ENCODE measurements at regions not wholly inside any gene's neighbourhood (a gene's known extent, or its start where the extent isn't known, plus 50 kb on each side); places are given as distances from the start of the nearest gene placed in this dataset.

DNA sequence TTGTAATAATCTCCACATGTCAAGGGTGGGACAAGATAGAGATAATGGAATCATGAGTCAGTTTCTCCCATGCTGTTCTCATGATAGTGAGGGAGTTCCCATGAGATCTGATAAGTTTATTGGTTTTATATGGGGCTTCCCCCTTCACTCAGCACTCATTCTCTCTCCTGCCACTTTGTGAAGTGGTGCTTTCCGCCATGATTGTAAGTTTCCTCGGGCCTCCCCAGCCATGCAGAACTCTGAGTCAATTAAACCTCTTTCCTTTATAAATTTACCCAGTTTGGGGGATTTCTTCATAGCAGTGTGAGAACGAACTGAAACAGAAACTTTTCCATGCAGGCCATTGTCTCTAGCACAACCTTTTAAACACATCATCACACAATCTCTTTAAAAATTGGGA lies 221.5 kb upstream of the BRINP3 start:
- DNase-seq (no peak), ATAC-seq (no peak)
- Histone ChIP-seq H3K9me3 (no peaks in the 10 kb centered on the region), H3K36me3 (no peaks in the 10 kb centered on the region), H3K4me3 (no peak overlapping the region), H3K27ac (no peak overlapping the region), H3K27me3 (no peaks in the 10 kb centered on the region), H3K4me1 (no peaks in the 10 kb centered on the region)
- intact Hi-C loops (cut with DNase I) = no loop called here
- TF ChIP-seq, protein P1, sequence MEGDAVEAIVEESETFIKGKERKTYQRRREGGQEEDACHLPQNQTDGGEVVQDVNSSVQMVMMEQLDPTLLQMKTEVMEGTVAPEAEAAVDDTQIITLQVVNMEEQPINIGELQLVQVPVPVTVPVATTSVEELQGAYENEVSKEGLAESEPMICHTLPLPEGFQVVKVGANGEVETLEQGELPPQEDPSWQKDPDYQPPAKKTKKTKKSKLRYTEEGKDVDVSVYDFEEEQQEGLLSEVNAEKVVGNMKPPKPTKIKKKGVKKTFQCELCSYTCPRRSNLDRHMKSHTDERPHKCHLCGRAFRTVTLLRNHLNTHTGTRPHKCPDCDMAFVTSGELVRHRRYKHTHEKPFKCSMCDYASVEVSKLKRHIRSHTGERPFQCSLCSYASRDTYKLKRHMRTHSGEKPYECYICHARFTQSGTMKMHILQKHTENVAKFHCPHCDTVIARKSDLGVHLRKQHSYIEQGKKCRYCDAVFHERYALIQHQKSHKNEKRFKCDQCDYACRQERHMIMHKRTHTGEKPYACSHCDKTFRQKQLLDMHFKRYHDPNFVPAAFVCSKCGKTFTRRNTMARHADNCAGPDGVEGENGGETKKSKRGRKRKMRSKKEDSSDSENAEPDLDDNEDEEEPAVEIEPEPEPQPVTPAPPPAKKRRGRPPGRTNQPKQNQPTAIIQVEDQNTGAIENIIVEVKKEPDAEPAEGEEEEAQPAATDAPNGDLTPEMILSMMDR (IDR thresholded peaks at IDR 0.05) = no peak

DNA sequence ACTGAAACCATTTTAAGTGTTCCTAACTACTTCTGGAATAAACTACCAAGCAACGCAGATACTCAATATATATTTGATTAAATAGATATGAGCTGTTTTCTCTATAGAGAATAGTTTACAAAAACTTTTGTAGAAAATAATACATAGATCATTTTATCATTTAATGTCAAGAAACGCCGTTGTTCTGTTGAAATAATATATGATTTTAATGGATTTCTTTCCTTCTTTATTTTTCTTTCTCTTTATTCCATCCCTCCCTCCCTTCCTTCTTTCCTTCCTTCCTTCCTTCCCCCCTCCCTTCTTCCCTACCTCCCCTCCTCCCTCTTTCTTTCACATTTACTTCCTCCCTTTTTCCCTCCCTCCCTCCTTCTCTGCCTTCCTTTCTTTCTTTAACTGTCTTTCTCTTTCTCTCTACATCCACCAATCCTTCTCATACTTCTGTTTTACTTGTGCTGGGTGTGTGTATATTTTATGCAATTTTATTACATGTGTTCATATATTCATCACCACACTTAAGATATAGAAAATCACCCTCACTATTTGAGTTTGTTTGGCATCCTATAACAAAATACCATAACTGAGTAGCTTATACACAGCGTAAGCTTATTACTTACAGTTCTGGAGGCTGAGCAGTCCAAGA lies 230.9 kb upstream of the BRINP3 start:
- Histone ChIP-seq H3K4me1 (no peaks in the 10 kb centered on the region), H3K9me3 (no peaks in the 10 kb centered on the region), H3K27me3 (no peaks in the 10 kb centered on the region), H3K27ac (no peak overlapping the region), H3K36me3 (no peaks in the 10 kb centered on the region), H3K4me3 (no peak overlapping the region)
- no peak for DNase-seq
- intact Hi-C loops (cut with DNase I) = no loop called here
- ATAC-seq = no peak
- TF ChIP-seq, protein P1 (IDR thresholded peaks at IDR 0.05) = no peak

DNA sequence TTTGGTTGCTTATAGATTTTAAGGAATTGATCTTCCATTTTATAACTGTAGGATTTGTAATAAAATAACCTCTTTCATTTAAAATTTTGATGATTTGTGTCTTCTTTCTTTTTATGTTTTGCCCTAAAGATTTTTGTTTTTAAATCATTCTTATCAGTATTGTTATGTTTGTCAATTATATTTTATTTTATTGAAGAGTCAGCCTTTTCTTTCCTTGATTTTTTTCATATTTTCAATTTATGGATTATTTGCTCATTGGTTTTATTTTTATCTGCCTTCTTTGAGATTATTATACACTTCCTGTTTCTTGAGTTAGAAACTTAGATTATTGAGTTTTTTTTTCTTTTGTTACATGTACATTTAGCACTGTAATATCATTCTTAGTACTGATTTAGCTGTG lies 233.4 kb upstream of the BRINP3 start:
- TF ChIP-seq, protein P1 (IDR thresholded peaks at IDR 0.05) = no peak
- H3K4me3 ChIP-seq = no peak overlapping the region
- DNase-seq (no peak), ATAC-seq (no peak)
- no peak overlapping the region for H3K27ac ChIP-seq
- H3K27me3 ChIP-seq = no peaks in the 10 kb centered on the region
- H3K9me3 ChIP-seq = no peaks in the 10 kb centered on the region
- H3K36me3 ChIP-seq = no peaks in the 10 kb centered on the region
- no peaks in the 10 kb centered on the region for H3K4me1 ChIP-seq
- intact Hi-C loops (cut with DNase I) = no loop called here

DNA sequence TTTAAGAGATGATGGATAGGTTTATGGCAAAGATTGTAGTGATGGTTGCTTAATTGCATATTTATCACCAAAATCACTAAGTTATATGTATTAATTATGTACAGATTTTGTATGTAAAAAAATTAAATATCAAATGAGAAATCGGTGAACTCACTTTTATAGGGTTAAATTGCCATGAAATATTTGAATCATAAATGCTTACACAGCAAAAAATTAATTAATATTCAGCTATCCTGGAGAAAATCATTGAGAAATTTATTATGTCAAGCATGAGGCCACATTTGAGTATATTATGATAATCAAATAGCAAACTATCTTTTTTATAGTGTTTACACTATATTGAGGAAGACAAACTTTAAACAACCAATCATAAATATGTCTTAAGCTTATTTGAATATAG lies 239.4 kb upstream of the BRINP3 start:
- H3K4me3 ChIP-seq = no peak overlapping the region
- intact Hi-C loops (cut with DNase I) = no loop called here
- no peaks in the 10 kb centered on the region for H3K9me3 ChIP-seq
- no peaks in the 10 kb centered on the region for H3K27me3 ChIP-seq
- H3K36me3 ChIP-seq = no peaks in the 10 kb centered on the region
- TF ChIP-seq, protein P1 (IDR thresholded peaks at IDR 0.05) = no peak
- ATAC-seq (no peak), DNase-seq (no peak)
- no peaks in the 10 kb centered on the region for H3K4me1 ChIP-seq
- no peak overlapping the region for H3K27ac ChIP-seq

DNA sequence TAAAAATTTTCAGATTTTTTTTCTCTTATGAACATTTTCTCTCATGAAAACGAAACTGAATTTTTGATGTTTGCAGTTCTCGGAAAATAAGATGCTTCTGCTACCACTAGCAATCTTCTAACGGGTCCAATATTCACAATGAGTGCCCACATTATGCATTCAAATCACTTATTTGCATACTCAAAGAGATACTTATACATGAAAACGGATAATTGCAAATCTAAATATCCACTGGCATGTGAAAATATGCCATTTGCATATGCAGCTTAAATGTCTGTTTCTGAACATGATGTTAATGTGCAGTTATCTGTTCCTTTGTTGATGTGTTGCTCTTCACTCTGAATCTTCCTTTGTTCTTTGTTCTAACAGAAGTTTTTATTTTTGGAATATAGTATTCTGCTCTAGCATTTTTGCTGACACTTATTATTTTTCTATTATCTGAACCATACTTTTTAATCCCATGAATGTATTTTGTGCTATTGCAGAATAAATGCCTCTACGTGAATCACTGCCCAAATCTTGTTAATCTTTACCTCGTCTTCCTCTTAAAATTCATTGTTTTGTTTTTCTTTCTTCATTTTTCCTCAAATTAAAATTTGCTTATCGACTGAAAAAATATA lies 259.4 kb upstream of the BRINP3 start:
- no peaks in the 10 kb centered on the region for H3K27me3 ChIP-seq
- H3K36me3 ChIP-seq = no peaks in the 10 kb centered on the region
- H3K27ac ChIP-seq = no peak overlapping the region
- no peak for ATAC-seq
- TF ChIP-seq, protein P1 (IDR thresholded peaks at IDR 0.05) = no peak
- no peak overlapping the region for H3K4me3 ChIP-seq
- no peak for DNase-seq
- no peaks in the 10 kb centered on the region for H3K9me3 ChIP-seq
- intact Hi-C loops (cut with DNase I) = no loop called here
- no peaks in the 10 kb centered on the region for H3K4me1 ChIP-seq
